Testis (tissue), 2 donors: ENCODE measurements at regions not wholly inside any gene's neighbourhood (a gene's known extent, or its start where the extent isn't known, plus 50 kb on each side); places are given as distances from the start of the nearest gene placed in this dataset.

Source experiments
- POLR2A ChIP-seq: fragments of 450-650 bp; IDR thresholded peaks from one replicate; pipeline ENCODE4 v1.6.1; 2017; ENCODE audit warnings: antibody characterized with exemption, mild to moderate bottlenecking, moderate library complexity
- TF ChIP-seq, protein P1 (sequence below), 3 experiments: fragments of 450-650 bp in 2 of 3; fragments of 200-600 bp in 1 of 3; sonication (generic) in 1 of 3; IDR thresholded peaks; one replicate each; pipeline ENCODE4 v1.5.1; 2016 to 2019; ENCODE audit warnings: antibody characterized with exemption in 3 of 3, mild to moderate bottlenecking in 2 of 3, moderate library complexity in 1 of 3

- TF ChIP-seq, protein P1, sequence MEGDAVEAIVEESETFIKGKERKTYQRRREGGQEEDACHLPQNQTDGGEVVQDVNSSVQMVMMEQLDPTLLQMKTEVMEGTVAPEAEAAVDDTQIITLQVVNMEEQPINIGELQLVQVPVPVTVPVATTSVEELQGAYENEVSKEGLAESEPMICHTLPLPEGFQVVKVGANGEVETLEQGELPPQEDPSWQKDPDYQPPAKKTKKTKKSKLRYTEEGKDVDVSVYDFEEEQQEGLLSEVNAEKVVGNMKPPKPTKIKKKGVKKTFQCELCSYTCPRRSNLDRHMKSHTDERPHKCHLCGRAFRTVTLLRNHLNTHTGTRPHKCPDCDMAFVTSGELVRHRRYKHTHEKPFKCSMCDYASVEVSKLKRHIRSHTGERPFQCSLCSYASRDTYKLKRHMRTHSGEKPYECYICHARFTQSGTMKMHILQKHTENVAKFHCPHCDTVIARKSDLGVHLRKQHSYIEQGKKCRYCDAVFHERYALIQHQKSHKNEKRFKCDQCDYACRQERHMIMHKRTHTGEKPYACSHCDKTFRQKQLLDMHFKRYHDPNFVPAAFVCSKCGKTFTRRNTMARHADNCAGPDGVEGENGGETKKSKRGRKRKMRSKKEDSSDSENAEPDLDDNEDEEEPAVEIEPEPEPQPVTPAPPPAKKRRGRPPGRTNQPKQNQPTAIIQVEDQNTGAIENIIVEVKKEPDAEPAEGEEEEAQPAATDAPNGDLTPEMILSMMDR (IDR thresholded peaks at IDR 0.05) = no peak
- TF ChIP-seq POLR2A = no peak
Measured at GRCh38 chr20:48489046-48489463, 338.7 kb downstream of the PREX1 start.
